ENCODE measurements at regions not wholly inside any gene's neighbourhood (a gene's known extent, or its start where the extent isn't known, plus 50 kb on each side); places are given as distances from the start of the nearest gene placed in this dataset.

DNA sequence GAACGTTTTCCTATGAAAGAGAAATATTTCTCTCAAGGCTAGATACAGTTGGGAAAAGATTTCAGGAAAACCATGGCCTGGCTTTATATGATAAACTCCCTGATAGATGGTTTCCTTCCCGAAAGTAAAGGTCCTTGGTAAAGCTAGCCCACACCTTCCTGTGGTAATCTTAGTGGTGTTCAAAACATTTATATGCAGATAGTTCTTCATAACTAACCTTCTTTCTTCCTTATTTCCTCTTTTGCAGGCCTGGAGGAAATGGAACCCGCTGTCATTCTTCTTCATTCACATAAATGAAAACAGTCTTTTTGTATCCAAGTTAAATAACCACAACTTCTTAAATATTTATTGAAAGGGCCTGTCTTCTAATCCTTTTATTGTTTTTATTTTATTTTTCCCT is 474.0 kb upstream of the ACTBL2 start:
- TF ChIP-seq POLR2A (IDR thresholded peaks at IDR 0.05) (no peak), POLR2AphosphoS5 (IDR thresholded peaks at IDR 0.05) (no peak), EP300 (IDR thresholded peaks at IDR 0.05) (no peak)
- TF ChIP-seq, protein P1, sequence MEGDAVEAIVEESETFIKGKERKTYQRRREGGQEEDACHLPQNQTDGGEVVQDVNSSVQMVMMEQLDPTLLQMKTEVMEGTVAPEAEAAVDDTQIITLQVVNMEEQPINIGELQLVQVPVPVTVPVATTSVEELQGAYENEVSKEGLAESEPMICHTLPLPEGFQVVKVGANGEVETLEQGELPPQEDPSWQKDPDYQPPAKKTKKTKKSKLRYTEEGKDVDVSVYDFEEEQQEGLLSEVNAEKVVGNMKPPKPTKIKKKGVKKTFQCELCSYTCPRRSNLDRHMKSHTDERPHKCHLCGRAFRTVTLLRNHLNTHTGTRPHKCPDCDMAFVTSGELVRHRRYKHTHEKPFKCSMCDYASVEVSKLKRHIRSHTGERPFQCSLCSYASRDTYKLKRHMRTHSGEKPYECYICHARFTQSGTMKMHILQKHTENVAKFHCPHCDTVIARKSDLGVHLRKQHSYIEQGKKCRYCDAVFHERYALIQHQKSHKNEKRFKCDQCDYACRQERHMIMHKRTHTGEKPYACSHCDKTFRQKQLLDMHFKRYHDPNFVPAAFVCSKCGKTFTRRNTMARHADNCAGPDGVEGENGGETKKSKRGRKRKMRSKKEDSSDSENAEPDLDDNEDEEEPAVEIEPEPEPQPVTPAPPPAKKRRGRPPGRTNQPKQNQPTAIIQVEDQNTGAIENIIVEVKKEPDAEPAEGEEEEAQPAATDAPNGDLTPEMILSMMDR (IDR thresholded peaks at IDR 0.05) = no peak

All from stomach (tissue), 4 donors.